GM12891 (cell line): ENCODE measurements at regions not wholly inside any gene's neighbourhood (a gene's known extent, or its start where the extent isn't known, plus 50 kb on each side); places are given as distances from the start of the nearest gene placed in this dataset.

Experiments used
- POLR2A ChIP-seq: IDR thresholded peaks from 2 replicates; pipeline ENCODE4 v1.6.1; 2011; ENCODE audit warnings: low read depth, low read length, control low read depth
- POLR2AphosphoS5 ChIP-seq: IDR thresholded peaks from 2 replicates; pipeline ENCODE4 v1.6.1; 2011; ENCODE audit warnings: low read depth, low read length, control low read depth

DNA sequence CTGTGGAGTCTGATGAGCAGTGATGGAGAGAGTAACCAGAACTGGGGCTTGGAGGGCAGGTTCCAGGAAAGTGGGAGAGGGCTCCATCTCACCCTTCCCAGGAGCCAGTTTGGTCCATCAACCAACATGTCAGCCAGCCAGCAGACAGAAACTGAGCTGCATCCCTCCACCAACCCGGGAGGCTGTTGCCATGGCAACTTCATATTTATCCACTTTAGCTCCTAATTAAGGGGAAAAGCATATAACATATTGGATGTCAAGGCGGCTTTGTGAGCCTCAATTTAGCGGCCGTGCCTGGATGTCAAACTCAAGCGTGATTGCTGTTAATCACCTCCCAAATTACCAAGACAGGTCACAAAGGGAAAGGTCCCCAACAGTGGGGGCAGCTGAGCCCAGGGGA is 81.5 kb upstream of the ARAP3 start:
- TF ChIP-seq POLR2AphosphoS5 (no peak), POLR2A (no peak)
